Inflammatory macrophage treated with lipopolysaccharide for 4 hours (primary cell): ENCODE measurements at regions not wholly inside any gene's neighbourhood (a gene's known extent, or its start where the extent isn't known, plus 50 kb on each side); places are given as distances from the start of the nearest gene placed in this dataset.
"Not testable (repeated sequence)": the region's sequence is repeated elsewhere in the genome, so short reads cannot be mapped to it uniquely, and the experiment has no call there.

ENCODE experiments used
- DNase-seq: peaks from one replicate; pipeline ENCODE4 v3.0.0-alpha.2; 2020

GRCh38 chr16:70014915-70015314 lies 63.8 kb downstream of the CLEC18A start:
- DNase-seq = not testable (repeated sequence)

GRCh38 chr16:70016751-70017150 lies 65.6 kb downstream of the CLEC18A start:
- DNase-seq = peak; percentile 71

- peak; percentile 2 for DNase-seq
Measured at GRCh38 chr16:70018254-70018653, 67.1 kb downstream of the CLEC18A start.

GRCh38 chr16:70023207-70023606 lies 72.1 kb downstream of the CLEC18A start:
- DNase-seq = not testable (repeated sequence)

GRCh38 chr16:70023956-70024355 lies 72.8 kb downstream of the CLEC18A start:
- DNase-seq = not testable (repeated sequence)

GRCh38 chr16:70026165-70026854 lies 75.2 kb downstream of the CLEC18A start:
- DNase-seq = peak; percentile 75

- DNase-seq = not testable (repeated sequence)
Measured at GRCh38 chr16:70032906-70033305, 81.2 kb upstream of the PDPR start.

- DNase-seq = not testable (repeated sequence)
Measured at GRCh38 chr16:70037913-70038312, 76.2 kb upstream of the PDPR start.

GRCh38 chr16:70040554-70040953 lies 73.6 kb upstream of the PDPR start:
- DNase-seq = not testable (repeated sequence)

GRCh38 chr16:70043538-70044067 lies 70.5 kb upstream of the PDPR start:
- DNase-seq = not testable (repeated sequence)

- not testable (repeated sequence) for DNase-seq
Measured at GRCh38 chr16:70046560-70046959, 67.6 kb upstream of the PDPR start.

GRCh38 chr16:70048083-70048482 lies 66.0 kb upstream of the PDPR start:
- not testable (repeated sequence) for DNase-seq

GRCh38 chr16:70058056-70058455 lies 56.1 kb upstream of the PDPR start:
- not testable (repeated sequence) for DNase-seq

GRCh38 chr16:70059429-70059828 lies 54.7 kb upstream of the PDPR start:
- DNase-seq = not testable (repeated sequence)

GRCh38 chr16:70060521-70061027 lies 53.6 kb upstream of the PDPR start:
- not testable (repeated sequence) for DNase-seq

- not testable (repeated sequence) for DNase-seq
Measured at GRCh38 chr16:70061671-70062218, 52.4 kb upstream of the PDPR start.

GRCh38 chr16:70062947-70063346 lies 51.2 kb upstream of the PDPR start:
- DNase-seq = not testable (repeated sequence)
